BE2C (cell line): ENCODE measurements at regions not wholly inside any gene's neighbourhood (a gene's known extent, or its start where the extent isn't known, plus 50 kb on each side); places are given as distances from the start of the nearest gene placed in this dataset.
"Not testable (repeated sequence)": the region's sequence is repeated elsewhere in the genome, so short reads cannot be mapped to it uniquely, and the experiment has no call there.

Experiments
- DNase-seq: peaks from one replicate; pipeline ENCODE4 v3.0.0-alpha.2; 2020
- H3K27me3 ChIP-seq: fragments of 250-450 bp; sonication (Bioruptor Pico); 2 replicates; pipeline ENCODE4 v1.5.1; 2020; ENCODE audit warnings: mild to moderate bottlenecking
- H3K36me3 ChIP-seq: fragments of 250-450 bp; sonication (Bioruptor Pico); 2 replicates; pipeline ENCODE4 v1.5.1; 2020; ENCODE audit warnings: mild to moderate bottlenecking
- H3K4me1 ChIP-seq: fragments of 250-450 bp; sonication (Bioruptor Pico); 2 replicates; pipeline ENCODE4 v1.5.1; 2020
- H3K4me3 ChIP-seq: 2 replicates; pipeline ENCODE4 v1.5.1; 2011; ENCODE audit warnings: low read depth, low read length
- H3K9me3 ChIP-seq: fragments of 250-450 bp; sonication (Bioruptor Pico); 2 replicates; pipeline ENCODE4 v1.5.1; 2020
- TF ChIP-seq, protein P1 (sequence below): IDR thresholded peaks from 2 replicates; pipeline ENCODE4 v1.5.1; 2012; ENCODE audit warnings: mild to moderate bottlenecking, low read depth, low read length

DNA sequence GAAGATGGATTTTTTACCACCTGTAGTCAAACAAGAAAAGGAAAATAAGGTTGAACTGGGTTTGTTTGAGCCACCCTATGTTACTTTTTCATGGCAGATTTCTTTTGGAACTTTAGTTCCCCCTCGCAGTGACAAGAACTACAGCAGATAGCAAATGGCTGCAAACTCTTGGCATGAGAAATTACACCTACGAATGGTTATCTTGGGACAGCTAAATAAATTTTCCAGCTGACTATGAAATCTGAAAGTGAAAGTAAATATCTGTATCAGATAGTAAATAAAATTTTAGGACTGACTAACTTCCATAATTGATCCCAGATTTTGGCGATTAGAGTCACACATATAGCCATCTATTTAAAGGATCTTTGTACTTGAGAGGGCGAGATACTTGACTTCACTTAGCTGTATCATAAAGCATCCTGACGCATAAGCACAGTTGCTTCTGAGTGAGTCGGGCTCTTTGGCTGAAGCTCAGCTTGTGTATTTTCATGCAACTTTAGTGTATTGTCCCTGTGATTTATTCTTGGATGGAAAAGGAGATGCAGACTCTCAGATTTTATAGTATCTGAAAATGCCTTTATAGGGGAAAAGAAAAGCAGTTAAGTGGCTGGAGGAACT is 125.3 kb upstream of the B3GAT2 start:
- no peaks in the 10 kb centered on the region for H3K9me3 ChIP-seq
- no peaks in the 10 kb centered on the region for H3K4me1 ChIP-seq
- no peaks in the 10 kb centered on the region for H3K27me3 ChIP-seq
- H3K36me3 ChIP-seq: no peaks in the 10 kb centered on the region
- TF ChIP-seq, protein P1, sequence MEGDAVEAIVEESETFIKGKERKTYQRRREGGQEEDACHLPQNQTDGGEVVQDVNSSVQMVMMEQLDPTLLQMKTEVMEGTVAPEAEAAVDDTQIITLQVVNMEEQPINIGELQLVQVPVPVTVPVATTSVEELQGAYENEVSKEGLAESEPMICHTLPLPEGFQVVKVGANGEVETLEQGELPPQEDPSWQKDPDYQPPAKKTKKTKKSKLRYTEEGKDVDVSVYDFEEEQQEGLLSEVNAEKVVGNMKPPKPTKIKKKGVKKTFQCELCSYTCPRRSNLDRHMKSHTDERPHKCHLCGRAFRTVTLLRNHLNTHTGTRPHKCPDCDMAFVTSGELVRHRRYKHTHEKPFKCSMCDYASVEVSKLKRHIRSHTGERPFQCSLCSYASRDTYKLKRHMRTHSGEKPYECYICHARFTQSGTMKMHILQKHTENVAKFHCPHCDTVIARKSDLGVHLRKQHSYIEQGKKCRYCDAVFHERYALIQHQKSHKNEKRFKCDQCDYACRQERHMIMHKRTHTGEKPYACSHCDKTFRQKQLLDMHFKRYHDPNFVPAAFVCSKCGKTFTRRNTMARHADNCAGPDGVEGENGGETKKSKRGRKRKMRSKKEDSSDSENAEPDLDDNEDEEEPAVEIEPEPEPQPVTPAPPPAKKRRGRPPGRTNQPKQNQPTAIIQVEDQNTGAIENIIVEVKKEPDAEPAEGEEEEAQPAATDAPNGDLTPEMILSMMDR: no peak
- H3K4me3 ChIP-seq: no peak overlapping the region
- DNase-seq: no peak

DNA sequence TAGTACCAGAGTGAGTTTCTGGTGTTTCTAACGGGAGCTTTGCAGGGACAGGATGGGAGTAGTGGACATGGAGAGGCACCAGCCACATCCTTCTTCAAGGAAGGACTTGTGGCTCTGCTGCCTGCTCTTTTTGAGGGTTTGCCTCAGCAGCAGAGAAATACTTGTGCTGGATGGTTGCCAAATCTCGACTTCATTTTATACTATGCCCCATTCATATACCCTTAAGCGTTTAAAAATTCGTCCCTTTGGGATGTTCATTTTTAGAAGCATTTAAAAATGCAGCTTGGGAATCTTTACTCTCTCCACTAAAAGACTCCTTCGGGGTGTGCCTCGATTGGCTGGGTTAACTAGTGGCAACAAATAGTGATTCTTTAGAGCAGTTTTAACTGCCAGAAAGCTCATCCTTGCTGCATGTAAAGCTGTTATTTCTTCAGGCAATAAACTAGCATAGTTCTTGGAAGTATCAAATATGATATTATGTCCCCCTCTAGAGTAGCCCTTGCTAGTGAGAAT is 126.5 kb upstream of the B3GAT2 start:
- Histone ChIP-seq H3K27me3 (no peaks in the 10 kb centered on the region), H3K4me1 (no peaks in the 10 kb centered on the region)

DNA sequence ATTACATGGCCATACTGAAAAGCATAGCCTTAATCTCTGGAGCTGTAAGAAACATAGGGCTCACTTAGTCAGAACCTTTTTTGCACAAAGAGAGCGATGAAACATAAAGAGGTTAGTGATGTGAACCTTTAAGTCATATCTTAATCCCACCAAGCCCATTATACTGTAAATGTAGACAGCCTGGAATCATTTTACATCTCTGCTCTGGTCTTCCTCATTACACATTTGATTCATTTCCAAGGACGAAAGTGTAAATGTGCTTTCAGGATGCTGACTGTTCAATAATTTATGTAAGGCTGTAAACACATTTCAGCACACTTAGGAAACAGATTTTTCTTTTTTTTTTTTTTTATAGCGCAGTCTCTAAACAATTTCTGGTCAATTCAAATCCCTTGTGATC is 131.3 kb upstream of the B3GAT2 start:
- no peaks in the 10 kb centered on the region for H3K4me1 ChIP-seq
- TF ChIP-seq, protein P1: no peak
- no peak for DNase-seq
- no peaks in the 10 kb centered on the region for H3K36me3 ChIP-seq
- H3K27me3 ChIP-seq: no peaks in the 10 kb centered on the region
- H3K9me3 ChIP-seq: no peaks in the 10 kb centered on the region
- no peak overlapping the region for H3K4me3 ChIP-seq

More for the DNA sequence above, 126.5 kb upstream of the B3GAT2 start:
- H3K4me3 ChIP-seq: no peak overlapping the region
- DNase-seq: no peak
- H3K9me3 ChIP-seq: no peaks in the 10 kb centered on the region
- H3K36me3 ChIP-seq: no peaks in the 10 kb centered on the region
- TF ChIP-seq, protein P1: no peak

DNA sequence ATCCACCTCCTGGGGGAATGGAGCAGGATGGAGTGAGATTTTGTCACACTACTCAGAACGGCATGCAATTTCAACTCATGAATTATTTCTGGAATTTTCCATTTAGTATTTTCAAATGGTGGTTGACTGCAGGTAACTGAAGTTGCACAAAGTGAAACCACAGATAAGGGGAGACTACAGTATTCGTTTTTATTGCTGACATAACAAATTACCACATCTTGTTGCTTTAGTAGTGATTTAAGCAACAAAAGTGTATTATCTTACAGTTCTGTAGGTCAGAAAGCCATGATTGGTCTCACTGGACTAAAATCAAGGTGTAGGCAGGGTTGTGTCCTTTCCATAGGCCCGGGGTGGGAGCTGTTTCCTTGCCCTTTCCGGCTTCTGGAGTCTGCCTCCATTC is 133.4 kb upstream of the B3GAT2 start:
- DNase-seq: no peak
- TF ChIP-seq, protein P1: no peak
- no peaks in the 10 kb centered on the region for H3K27me3 ChIP-seq
- H3K36me3 ChIP-seq: no peaks in the 10 kb centered on the region
- no peaks in the 10 kb centered on the region for H3K9me3 ChIP-seq
- no peak overlapping the region for H3K4me3 ChIP-seq
- no peaks in the 10 kb centered on the region for H3K4me1 ChIP-seq

DNA sequence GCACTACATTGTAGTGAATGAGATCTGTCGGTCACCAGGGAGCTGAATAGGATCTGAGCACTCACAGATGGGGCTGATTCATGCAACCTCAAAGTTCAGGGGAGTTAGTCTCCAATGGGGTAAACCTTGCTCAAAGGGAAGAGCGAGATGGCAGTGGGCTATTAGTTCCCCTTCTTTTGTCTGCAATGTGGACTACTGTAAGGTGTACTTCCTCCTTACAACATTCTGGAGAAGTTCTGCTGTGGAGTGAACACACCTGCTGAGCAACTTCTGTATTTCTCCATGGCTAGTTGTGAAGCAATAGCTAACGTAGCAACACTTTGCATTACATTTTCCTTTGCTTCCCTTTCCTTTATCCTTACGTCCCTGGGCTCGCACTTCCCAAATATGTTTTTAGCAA is 134.3 kb upstream of the B3GAT2 start:
- TF ChIP-seq, protein P1: no peak
- no peaks in the 10 kb centered on the region for H3K27me3 ChIP-seq
- H3K36me3 ChIP-seq: no peaks in the 10 kb centered on the region
- H3K9me3 ChIP-seq: no peaks in the 10 kb centered on the region
- DNase-seq: no peak
- no peaks in the 10 kb centered on the region for H3K4me1 ChIP-seq
- H3K4me3 ChIP-seq: no peak overlapping the region

DNA sequence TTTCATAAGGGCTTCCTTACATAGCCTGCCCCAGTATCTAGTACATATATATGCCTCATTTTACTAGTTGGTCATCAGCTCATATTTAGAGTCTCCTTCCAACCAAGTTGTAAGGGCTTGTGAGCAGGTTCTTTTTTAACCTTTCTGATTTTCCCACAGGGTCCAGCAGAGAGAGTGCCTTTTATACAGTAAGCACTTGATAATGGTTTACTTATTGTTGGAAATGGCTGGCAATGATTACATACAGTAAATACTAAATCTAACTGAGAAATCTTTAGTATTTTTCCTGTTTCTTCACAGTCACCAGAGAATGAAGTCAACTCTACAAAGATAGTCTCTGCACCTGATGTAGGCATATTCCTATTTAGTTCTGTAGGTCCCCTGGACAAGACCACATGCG is 135.1 kb upstream of the B3GAT2 start:
- H3K4me1 ChIP-seq: no peaks in the 10 kb centered on the region
- no peak overlapping the region for H3K4me3 ChIP-seq
- no peaks in the 10 kb centered on the region for H3K27me3 ChIP-seq
- no peaks in the 10 kb centered on the region for H3K36me3 ChIP-seq
- DNase-seq: no peak
- TF ChIP-seq, protein P1: no peak
- H3K9me3 ChIP-seq: no peaks in the 10 kb centered on the region

DNA sequence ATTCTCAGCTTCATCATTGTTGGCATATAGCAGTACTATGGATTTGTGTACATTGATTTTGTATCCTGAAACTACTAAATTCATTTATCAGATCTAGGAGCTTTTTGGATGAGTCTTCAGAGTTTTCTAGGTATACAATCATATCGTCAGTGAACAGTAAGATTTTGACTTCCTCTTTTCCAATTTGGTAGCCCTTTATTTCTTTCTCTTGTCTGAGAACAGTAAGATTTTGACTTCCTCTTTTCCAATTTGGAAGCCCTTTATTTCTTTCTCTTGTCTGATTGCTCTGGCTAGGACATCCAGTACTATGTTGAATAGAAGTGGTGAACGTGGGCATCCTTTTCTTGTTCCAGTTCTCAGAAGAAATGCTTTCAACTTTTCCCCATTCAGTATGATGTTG is 140.4 kb upstream of the B3GAT2 start:
- not testable (repeated sequence) for H3K4me1 ChIP-seq, H3K4me3 ChIP-seq, DNase-seq, H3K36me3 ChIP-seq, H3K9me3 ChIP-seq, H3K27me3 ChIP-seq
